ENCODE measurements at regions not wholly inside any gene's neighbourhood (a gene's known extent, or its start where the extent isn't known, plus 50 kb on each side); places are given as distances from the start of the nearest gene placed in this dataset.

- Histone ChIP-seq H3K27me3 (no peaks in the 10 kb centered on the region), H3K36me3 (no peaks in the 10 kb centered on the region), H3K9me3 (no peaks in the 10 kb centered on the region), H3K27ac (no peak overlapping the region), H3K4me1 (no peaks in the 10 kb centered on the region), H3K4me3 (no peak overlapping the region)
- no peak for DNase-seq
- TF ChIP-seq POLR2A (IDR thresholded peaks at IDR 0.05) (no peak), CTCF (IDR thresholded peaks at IDR 0.05) (no peak)
Observed at GRCh38 chr12:89901906-89902642, 193.4 kb upstream of the ATP2B1 start.

GRCh38 chr12:89901319-89901718, 192.7 kb upstream of the ATP2B1 start:
- Histone ChIP-seq H3K36me3 (no peaks in the 10 kb centered on the region), H3K27me3 (no peaks in the 10 kb centered on the region), H3K4me3 (no peak overlapping the region), H3K9me3 (no peaks in the 10 kb centered on the region), H3K27ac (no peak overlapping the region), H3K4me1 (no peaks in the 10 kb centered on the region)
- DNase-seq, result no peak
- TF ChIP-seq CTCF (IDR thresholded peaks at IDR 0.05) (no peak), POLR2A (IDR thresholded peaks at IDR 0.05) (no peak)

- no peaks in the 10 kb centered on the region for H3K9me3 ChIP-seq
- TF ChIP-seq POLR2A (IDR thresholded peaks at IDR 0.05), result no peak
- no peak for TF ChIP-seq CTCF (IDR thresholded peaks at IDR 0.05)
- DNase-seq, result no peak
- H3K4me1 ChIP-seq, result no peaks in the 10 kb centered on the region
- no peak overlapping the region for H3K27ac ChIP-seq
- H3K4me3 ChIP-seq, result no peak overlapping the region
- no peaks in the 10 kb centered on the region for H3K27me3 ChIP-seq
- H3K36me3 ChIP-seq, result no peaks in the 10 kb centered on the region
Observed at GRCh38 chr12:89899651-89900050, 191.0 kb upstream of the ATP2B1 start.

- Histone ChIP-seq H3K27me3 (no peaks in the 10 kb centered on the region), H3K4me1 (no peaks in the 10 kb centered on the region), H3K4me3 (no peak overlapping the region), H3K36me3 (no peaks in the 10 kb centered on the region), H3K27ac (no peak overlapping the region), H3K9me3 (no peaks in the 10 kb centered on the region)
- no peak for TF ChIP-seq CTCF (IDR thresholded peaks at IDR 0.05)
- no peak for TF ChIP-seq POLR2A (IDR thresholded peaks at IDR 0.05)
- DNase-seq, result no peak
Observed at GRCh38 chr12:89895591-89895990, 187.0 kb upstream of the ATP2B1 start.

- no peaks in the 10 kb centered on the region for H3K4me1 ChIP-seq
- no peaks in the 10 kb centered on the region for H3K27me3 ChIP-seq
- no peaks in the 10 kb centered on the region for H3K9me3 ChIP-seq
- TF ChIP-seq POLR2A (IDR thresholded peaks at IDR 0.05), result no peak
- no peak for TF ChIP-seq CTCF (IDR thresholded peaks at IDR 0.05)
- no peaks in the 10 kb centered on the region for H3K36me3 ChIP-seq
- H3K27ac ChIP-seq, result no peak overlapping the region
- DNase-seq, result no peak
- H3K4me3 ChIP-seq, result no peak overlapping the region
Observed at GRCh38 chr12:89895101-89895500, 186.5 kb upstream of the ATP2B1 start.
